GM12891 (cell line): ENCODE measurements at regions not wholly inside any gene's neighbourhood (a gene's known extent, or its start where the extent isn't known, plus 50 kb on each side); places are given as distances from the start of the nearest gene placed in this dataset.

ENCODE experiments used
- POLR2A ChIP-seq: IDR thresholded peaks from 2 replicates; pipeline ENCODE4 v1.6.1; 2011; ENCODE audit warnings: low read depth, low read length, control low read depth
- POLR2AphosphoS5 ChIP-seq: IDR thresholded peaks from 2 replicates; pipeline ENCODE4 v1.6.1; 2011; ENCODE audit warnings: low read depth, low read length, control low read depth
- TAF1 ChIP-seq: IDR thresholded peaks from 2 replicates; pipeline ENCODE4 v1.6.1; 2011; ENCODE audit warnings: low read depth, low read length, control low read depth

DNA sequence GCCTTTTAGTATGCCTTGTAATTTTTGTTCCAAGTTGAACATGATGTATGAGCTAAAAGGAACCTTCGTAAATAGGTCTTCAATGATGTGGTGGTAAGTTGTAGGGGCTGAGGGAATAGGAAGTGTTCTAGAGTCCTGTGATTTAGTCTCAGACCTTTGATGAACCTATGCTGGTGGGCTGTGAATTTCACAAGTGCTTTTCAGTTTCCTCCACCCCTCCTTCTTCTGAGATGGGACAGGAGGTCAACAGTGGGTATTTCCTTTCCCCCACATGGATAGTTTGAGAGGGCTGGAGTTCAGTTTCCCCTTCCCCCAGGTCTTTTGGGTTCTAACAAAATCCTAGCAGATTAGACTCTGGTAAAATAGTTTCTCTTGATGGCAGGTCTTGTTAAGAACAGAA is 121.0 kb upstream of the ATXN1 start:
- TF ChIP-seq POLR2A (no peak), POLR2AphosphoS5 (no peak), TAF1 (no peak)
